ENCODE measurements at regions not wholly inside any gene's neighbourhood (a gene's known extent, or its start where the extent isn't known, plus 50 kb on each side); places are given as distances from the start of the nearest gene placed in this dataset.
"Not testable (repeated sequence)": the region's sequence is repeated elsewhere in the genome, so short reads cannot be mapped to it uniquely, and the experiment has no call there.

GRCh38 chr10:118463740-118464139, 121.6 kb upstream of the FAM204A start:
- no peak for DNase-seq

GRCh38 chr10:118462401-118462800, 120.3 kb upstream of the FAM204A start:
- DNase-seq = no peak

DNA sequence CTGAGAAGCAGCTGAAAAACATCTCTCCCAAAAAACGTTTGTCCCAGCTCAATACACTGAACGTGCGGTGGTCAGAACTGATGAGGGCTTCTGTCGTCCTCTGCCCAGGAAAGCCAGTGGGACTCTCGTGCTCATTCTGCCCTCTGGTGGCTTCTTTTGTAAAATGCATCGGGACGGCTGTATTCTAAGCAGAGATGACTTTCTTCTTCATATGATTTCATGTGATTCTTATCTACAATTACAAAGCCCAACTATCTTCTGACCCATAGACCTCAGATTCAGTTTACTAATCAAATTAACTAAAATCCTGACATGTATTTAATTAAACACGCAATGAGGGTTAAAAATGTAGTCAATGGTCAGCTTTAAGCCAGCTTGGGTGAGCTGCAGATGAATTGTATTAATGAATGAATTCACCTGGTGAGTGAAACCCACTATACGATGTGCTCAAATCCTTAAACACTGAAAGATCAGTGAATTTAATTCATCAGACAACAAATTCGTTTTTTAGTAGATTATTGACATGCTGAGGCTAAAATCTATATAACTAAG, 117.6 kb upstream of the FAM204A start:
- peak; percentile 63 for DNase-seq

DNA sequence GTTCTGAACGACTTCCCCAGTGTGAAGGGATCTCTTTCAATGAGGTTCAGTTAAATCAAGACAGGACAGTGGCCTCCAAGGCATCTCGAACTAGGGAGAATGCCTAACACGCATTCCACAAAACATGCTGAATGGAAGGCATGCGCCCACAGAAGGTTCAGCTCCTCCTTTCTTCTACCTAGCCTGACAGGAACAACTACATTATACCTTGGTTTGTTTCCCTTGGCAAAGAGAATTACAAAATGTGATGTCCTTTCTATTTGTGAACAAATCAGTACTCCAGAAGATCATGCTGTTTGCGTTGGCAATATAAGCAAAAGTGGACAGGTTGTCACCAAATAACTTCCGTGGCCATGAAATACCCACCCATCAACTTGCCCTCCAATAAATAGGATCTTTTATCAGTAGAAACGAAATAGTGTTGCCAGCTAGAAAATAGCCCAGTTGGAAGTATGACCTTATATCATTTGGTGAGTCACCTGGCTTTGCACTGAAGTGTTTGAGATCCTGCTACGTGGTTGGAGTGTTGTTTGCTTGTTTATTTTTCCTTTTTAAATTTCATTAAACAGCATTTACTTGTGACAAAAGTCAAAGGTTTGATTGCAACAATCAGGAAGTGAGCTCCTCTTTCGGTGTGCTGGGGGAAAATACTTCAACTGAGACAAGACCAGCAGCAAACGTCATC, 117.0 kb upstream of the FAM204A start:
- no peak for DNase-seq

- no peak for DNase-seq
Observed at GRCh38 chr10:118457824-118458428, 115.8 kb upstream of the FAM204A start.

DNA sequence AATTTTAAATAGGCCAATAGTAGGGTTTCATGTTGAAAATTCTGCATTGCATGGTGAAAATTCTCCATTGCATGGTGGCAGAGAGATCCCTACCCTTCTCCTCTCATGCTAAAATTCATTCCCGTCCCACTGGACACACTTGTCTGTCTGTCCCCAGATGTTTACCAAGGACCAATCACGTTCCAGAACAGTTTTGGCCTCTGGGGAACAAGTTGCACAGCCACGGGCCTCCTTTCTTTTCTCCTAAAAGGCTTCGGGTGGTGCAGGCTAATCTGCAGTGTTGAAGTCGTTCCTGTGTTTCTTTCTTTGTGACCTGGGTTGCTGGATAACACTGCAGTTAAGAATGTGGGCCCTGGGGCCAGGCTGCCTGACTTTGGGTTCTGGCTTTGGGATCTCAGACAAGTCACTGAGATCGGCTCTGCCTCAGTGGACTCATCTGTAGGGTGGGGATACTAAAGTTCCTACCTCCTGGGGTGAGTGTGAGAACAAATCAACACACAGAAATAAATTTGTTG, 113.1 kb upstream of the FAM204A start:
- no peak for DNase-seq

DNA sequence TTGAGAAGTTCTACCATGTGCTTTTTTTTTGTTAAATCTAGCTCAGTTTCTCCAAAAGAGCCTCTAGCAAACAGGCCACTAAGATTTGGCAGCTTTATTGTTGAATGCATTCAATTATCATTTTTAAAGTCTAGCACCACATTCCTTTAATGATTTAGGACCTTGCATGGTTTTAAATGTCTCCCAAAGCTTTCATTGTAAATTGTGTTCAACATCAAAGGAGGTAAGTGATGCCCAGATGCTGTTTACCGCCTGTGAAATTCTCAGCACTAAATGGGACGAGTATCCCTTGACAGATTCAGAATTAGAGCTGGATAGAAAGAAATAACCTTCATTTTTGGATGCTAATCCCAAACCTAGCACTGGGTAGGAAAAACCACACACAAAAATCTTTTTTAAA, 112.1 kb upstream of the FAM204A start:
- no peak for DNase-seq

DNA sequence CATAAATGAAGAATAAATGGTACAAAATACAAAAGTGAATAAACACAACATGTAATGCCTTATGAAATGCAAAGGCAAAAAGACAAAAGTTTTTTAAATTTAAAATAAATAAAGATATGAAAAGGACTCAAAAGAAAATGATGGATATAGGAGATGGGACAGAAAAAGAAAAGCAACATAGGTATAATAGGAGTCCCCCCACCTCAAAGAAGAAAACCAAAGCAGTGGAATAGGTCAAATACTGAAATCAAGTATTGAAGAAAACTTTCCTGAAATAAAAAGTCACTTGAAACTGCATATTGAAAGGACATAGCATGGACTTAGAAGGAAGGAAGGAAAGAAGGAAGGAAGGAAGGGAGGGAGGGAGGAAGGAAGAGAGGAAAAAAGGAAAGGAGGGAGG, 110.0 kb upstream of the FAM204A start:
- no peak for DNase-seq

- no peak for DNase-seq
Observed at GRCh38 chr10:118449521-118449920, 107.4 kb upstream of the FAM204A start.

DNA sequence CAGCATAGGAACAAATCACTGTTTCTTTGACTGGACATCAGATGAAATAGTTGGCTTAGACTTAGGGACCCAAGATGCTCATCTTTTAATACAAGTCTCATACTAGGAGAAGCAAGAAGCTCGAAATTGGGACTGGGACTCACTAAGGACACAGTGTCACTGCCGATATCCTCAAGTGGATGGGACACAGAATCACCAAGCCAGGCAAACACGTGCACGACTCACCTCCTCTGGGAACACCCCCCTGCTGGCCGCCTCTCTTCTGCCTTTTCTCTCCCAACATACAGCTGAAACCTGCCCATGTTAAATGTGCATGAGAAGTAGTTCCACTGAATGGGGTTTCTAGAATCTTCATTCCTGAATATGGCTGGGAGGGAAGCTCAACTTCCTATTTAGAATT, 106.6 kb upstream of the FAM204A start:
- DNase-seq = no peak

DNA sequence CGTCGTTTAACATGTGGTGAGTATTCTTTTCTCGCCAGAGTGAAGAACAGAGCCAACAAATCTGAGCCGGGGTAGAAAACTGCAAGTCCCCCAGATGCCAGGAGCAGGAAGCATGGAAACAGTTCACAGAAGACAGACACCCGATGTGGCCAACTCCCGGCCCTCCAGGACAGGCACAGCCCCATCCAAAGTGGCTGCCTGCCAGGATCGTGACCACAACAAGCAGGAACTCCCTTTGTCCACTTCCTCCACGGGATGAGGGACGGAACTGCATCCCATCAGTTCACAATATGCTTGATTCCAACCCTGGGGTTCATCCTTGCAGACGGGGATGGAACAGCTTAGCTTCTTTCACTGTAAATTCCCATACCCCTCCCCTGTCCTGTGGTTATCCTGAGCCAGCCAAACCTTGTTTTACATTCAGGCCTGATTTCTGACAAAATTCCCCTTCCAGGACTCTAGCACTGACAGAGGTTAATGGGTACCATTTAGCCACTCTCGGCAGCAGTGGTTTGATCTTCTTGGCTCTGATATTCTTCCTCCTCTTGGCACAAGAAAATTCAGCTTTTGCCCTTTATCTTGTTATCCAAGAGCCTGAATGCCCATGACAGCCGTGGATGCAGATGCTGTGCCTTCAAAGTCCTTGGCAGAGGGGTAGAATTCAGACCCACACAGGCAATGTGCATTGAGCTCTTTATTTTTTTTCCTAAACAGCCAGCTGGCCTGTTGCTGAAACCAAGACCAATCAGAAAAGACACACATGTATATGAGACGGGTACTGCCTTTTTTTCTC, 105.5 kb upstream of the FAM204A start:
- peak; percentile 57 for DNase-seq

- DNase-seq = no peak
Observed at GRCh38 chr10:118445535-118445934, 103.4 kb upstream of the FAM204A start.

DNA sequence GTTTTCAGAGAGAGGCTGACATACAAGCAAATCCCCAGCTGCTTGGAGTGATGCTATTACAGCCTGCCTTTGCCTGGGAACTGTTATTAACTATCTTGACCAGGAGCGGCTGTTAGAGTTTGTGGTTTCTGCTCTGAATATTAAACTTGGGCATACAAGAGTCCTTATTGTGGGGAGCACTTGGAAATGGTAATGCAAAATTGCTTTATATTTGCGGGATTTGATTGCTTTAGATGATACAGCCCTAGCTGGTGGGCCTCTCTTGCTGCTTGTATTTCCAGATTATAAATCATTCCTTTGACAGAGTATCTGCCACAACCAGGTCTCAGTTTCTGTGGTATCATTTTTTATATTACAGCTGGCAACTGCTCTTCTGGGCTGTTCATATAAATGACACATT, 101.9 kb upstream of the FAM204A start:
- no peak for DNase-seq

- no peak for DNase-seq
Observed at GRCh38 chr10:118442032-118442431, 99.9 kb upstream of the FAM204A start.

DNA sequence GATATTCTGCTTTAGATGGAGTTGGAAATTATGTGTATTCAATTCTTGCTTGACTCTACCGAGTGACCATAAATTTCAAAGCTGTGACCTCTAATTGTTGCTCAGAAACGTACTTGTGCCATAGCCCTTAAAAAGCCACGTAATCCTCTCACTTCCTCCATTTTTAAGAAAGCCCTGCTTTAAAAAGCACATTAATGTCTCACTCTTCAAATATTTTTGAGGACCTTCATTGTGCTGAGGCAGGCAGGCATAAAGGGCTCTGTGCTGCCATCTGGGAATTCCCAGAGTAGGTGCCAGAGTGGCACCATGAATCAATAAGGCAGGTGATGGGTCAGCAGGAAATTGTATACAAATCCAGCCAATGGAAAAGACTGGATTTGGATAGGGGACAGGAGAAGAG, 97.7 kb upstream of the FAM204A start:
- DNase-seq = no peak

DNA sequence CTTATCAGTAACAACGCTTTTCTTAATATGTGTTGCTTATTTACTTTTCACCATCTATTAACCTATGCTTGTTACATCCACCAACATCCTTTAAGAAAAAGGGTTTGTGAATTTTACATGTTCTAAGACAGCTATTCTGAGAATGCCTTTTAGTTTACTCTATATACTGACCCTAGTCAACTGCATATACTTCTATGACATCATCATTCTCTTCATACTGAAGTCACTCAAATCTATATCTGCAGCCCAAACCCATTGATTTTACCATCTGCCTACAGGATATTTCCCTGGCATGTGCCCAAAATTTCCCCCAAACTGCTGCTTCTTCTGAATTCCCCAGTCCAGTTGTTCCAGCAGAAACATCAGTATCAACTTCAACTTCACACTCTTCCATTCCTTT, 94.6 kb upstream of the FAM204A start:
- no peak for DNase-seq

GRCh38 chr10:118430190-118430589, 88.1 kb upstream of the FAM204A start:
- no peak for DNase-seq

DNA sequence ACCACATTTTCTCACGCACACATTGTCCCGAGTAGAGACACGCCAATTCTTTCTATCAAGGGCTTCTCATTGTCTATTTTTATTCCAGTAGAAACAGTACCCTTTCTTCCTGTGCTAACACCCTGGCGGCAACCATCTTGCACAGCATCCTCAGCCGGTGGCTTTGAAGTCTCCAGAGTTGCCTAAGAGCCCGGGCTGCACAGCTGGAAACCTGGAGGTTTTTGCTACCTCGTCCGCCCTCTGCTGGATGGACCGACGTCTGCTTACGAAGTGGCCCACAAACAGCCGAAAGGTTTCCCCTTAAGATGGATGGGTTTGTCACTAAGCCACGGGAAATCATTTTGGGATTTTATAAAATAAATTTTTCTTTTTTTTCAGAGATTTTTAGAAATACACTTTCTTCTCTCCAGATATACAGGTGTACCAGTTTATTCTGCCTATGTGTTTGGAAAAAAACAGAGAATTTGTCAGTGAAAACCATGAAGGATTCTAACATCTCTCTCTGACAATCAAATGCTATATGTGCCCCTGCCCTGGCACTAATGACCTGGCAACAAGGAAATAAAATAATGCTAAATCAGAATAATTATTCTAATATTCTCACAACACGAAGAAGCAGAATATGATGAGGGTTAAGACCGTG, 81.8 kb upstream of the FAM204A start:
- DNase-seq = peak; percentile 83

GRCh38 chr10:118422241-118422640, 80.1 kb upstream of the FAM204A start:
- DNase-seq = no peak

DNA sequence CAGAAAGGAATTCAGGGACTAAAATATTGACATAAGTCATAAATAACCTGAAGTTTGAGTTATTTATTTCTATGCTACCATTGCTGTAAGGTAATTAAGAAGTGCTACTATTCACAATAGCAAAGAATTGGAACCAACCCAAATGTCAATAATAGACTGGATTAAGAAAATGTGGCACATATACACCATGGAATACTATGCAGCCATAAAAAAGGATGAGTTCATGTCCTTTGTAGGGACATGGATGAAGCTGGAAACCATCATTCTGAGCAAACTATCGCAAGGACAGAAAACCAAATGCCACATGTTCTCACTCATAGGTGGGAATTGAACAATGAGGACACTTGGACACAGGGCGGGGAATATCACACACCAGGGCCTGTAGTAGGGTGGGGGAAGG, 77.9 kb upstream of the FAM204A start:
- not testable (repeated sequence) for DNase-seq

DNA sequence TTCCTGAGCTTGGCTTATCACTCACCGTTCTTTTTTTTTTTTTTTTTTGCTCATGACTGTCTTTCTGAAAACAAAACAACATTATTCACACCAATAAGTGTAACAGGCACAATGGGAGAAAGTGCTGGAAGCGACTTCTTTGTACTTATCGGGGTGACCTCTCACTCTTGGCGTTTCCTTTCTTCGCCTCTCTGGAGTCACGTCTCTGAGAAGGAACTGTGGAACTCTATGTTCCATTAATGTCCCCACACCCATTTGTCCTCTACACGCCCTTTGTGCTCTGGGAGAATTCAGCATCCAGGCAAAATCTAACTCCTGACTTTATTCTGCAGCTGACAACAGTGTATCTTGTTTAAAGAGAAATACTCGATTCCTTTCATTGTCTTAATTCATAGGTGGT, 70.8 kb upstream of the FAM204A start:
- DNase-seq = no peak

GRCh38 chr10:118412132-118412760, 70.1 kb upstream of the FAM204A start:
- DNase-seq = no peak

DNA sequence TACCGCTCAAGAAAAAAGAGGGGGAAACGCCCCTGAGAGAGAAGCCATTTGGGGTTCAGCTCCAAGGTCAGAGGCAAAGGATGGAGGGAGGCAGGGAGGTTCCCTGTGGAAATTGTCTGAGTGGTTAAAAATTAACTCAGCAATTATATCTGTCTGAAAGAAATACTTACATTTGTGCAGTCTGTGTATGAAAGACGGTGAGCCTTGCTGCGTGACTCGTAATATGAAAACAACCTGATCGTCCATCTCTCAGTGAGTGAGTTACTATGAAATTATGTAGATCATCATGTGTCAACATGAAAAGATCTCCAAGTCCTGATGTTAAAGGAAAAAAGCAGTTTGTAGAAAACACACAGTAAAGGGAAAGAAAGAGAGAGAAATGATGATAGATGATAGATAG, 67.2 kb upstream of the FAM204A start:
- DNase-seq = no peak

Data from EL (cell line).